CD4-positive, CD25-positive, alpha-beta regulatory T cell (primary cell): ENCODE measurements at regions not wholly inside any gene's neighbourhood (a gene's known extent, or its start where the extent isn't known, plus 50 kb on each side); places are given as distances from the start of the nearest gene placed in this dataset.

Experiments
- ATAC-seq, 2 donors: fragments of 150-1000 bp; cut with Tn5 transposase; one replicate each; pipeline ENCODE4 v1.10.0; 2021; ENCODE audit warnings: low read depth in 2 of 2, moderate number of reproducible peaks in 2 of 2, moderate library complexity in 1 of 2
- DNase-seq, 3 donors: peaks; one replicate each; pipeline versions ENCODE4 v3.0.0 to v3.0.0-alpha.2; 2012 to 2022; ENCODE audit warnings: mixed read lengths in 1 of 3
- H3K27ac ChIP-seq: one replicate; pipeline ENCODE4 v1.7.0; 2013; ENCODE audit warnings: mild to moderate bottlenecking, low read length; ENCODE audit not compliant: insufficient read depth, poor library complexity, severe bottlenecking
- H3K27me3 ChIP-seq: one replicate; pipeline ENCODE4 v1.7.0; 2013; ENCODE audit warnings: low read length; ENCODE audit not compliant: control insufficient read depth, insufficient read depth
- H3K36me3 ChIP-seq: one replicate; pipeline ENCODE4 v1.7.0; 2013; ENCODE audit warnings: mild to moderate bottlenecking, low read length, moderate library complexity; ENCODE audit not compliant: control insufficient read depth, insufficient read depth
- H3K4me1 ChIP-seq: 2 replicates; pipeline ENCODE4 v1.7.0; 2013; ENCODE audit warnings: mild to moderate bottlenecking, low read length; ENCODE audit not compliant: insufficient read depth, control insufficient read depth, poor library complexity, severe bottlenecking
- H3K4me3 ChIP-seq: one replicate; pipeline ENCODE4 v1.7.0; 2013; ENCODE audit warnings: low read depth, mild to moderate bottlenecking, low read length, moderate library complexity
- H3K9me3 ChIP-seq, 2 experiments: 1 replicate in 1 of 2; 2 replicates in 1 of 2; pipeline ENCODE4 v1.7.0; 2013; ENCODE audit warnings: low read length in 2 of 2, mild to moderate bottlenecking in 1 of 2, moderate library complexity in 1 of 2; ENCODE audit not compliant: control insufficient read depth in 2 of 2
- H3K27ac Mint-ChIP-seq, 3 donors: one replicate each; pipeline ENCODE4 v1.8.0; 2020 to 2022; ENCODE audit warnings: mild to moderate bottlenecking in 3 of 3, mixed read lengths in 3 of 3, moderate library complexity in 2 of 3
- H3K27me3 Mint-ChIP-seq: one replicate; pipeline ENCODE4 v1.8.0; 2022; ENCODE audit warnings: mild to moderate bottlenecking, mixed read lengths
- H3K36me3 Mint-ChIP-seq: one replicate; pipeline ENCODE4 v1.8.0; 2020; ENCODE audit warnings: mixed read lengths
- H3K4me1 Mint-ChIP-seq, 4 donors: one replicate each; pipeline ENCODE4 v1.8.0; 2020 to 2022; ENCODE audit warnings: mixed read lengths in 4 of 4, mild to moderate bottlenecking in 1 of 4
- H3K4me3 Mint-ChIP-seq, 4 donors: one replicate each; pipeline ENCODE4 v1.8.0; 2020 to 2022; ENCODE audit warnings: mild to moderate bottlenecking in 4 of 4, mixed read lengths in 4 of 4, moderate library complexity in 3 of 4
- H3K9me3 Mint-ChIP-seq, 7 donors: one replicate each; pipeline ENCODE4 v1.8.0; 2020 to 2022; ENCODE audit warnings: mixed read lengths in 7 of 7, mild to moderate bottlenecking in 3 of 7, moderate library complexity in 2 of 7

DNA sequence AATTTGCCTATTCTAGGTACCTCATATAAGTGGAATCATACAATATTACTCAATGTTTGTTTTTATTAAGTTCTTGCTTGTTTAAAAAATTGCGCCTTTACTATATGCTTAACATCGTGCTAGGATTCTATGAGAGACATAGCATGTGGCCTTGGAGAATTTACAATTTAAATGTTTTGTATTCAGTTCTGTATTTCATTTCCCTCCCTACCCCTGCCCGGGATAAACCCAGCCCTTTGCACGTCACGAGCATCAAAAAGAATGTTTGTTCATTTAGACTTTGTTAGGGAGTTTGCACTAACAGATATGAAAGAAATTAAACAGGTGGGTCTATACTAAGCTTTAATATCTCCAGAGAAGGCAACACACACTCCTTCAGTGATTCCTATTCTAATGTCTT, 75.7 kb downstream of the C18orf54 start:
- H3K9me3 Mint-ChIP-seq, result no peaks in the 10 kb centered on the region

GRCh38 chr18:54433857-54434256, 76.2 kb downstream of the C18orf54 start:
- H3K9me3 Mint-ChIP-seq, result peaks cover 0 to 3% (median 0%) of the 10 kb centered on the region in 7 donors
- no peak overlapping the region for H3K27ac Mint-ChIP-seq

More for the DNA sequence above, 75.7 kb downstream of the C18orf54 start:
- DNase-seq, result no peak
- no peak overlapping the region for H3K4me3 Mint-ChIP-seq
- Histone ChIP-seq H3K27me3 (no peaks in the 10 kb centered on the region), H3K4me3 (no peak overlapping the region), H3K4me1 (no peaks in the 10 kb centered on the region), H3K27ac (no peak overlapping the region), H3K36me3 (no peaks in the 10 kb centered on the region), H3K9me3 (no peaks in the 10 kb centered on the region)
- no peaks in the 10 kb centered on the region for H3K4me1 Mint-ChIP-seq
- no peak overlapping the region for H3K27ac Mint-ChIP-seq
- peaks cover 14% of the 10 kb centered on the region for H3K27me3 Mint-ChIP-seq
- H3K36me3 Mint-ChIP-seq, result no peaks in the 10 kb centered on the region
- ATAC-seq, result no peak

GRCh38 chr18:54434453-54434852, 76.7 kb downstream of the C18orf54 start:
- no peaks in the 10 kb centered on the region for H3K27me3 ChIP-seq
- Mint-ChIP-seq H3K9me3 (peaks cover 0 to 3% (median 0%) of the 10 kb centered on the region in 7 donors), H3K4me1 (no peaks in the 10 kb centered on the region), H3K36me3 (no peaks in the 10 kb centered on the region), H3K4me3 (no peak overlapping the region), H3K27ac (no peak overlapping the region), H3K27me3 (peaks cover 23% of the 10 kb centered on the region)
- H3K9me3 ChIP-seq, result no peaks in the 10 kb centered on the region
- no peak overlapping the region for H3K4me3 ChIP-seq
- H3K4me1 ChIP-seq, result no peaks in the 10 kb centered on the region
- H3K36me3 ChIP-seq, result no peaks in the 10 kb centered on the region
- no peak overlapping the region for H3K27ac ChIP-seq
- ATAC-seq, result no peak
- DNase-seq, result no peak

More at GRCh38 chr18:54433857-54434256, 76.2 kb downstream of the C18orf54 start:
- ATAC-seq, result no peak
- H3K27me3 ChIP-seq, result no peaks in the 10 kb centered on the region
- no peak overlapping the region for H3K27ac ChIP-seq
- peaks cover 19% of the 10 kb centered on the region for H3K27me3 Mint-ChIP-seq
- DNase-seq, result no peak
- H3K4me3 ChIP-seq, result no peak overlapping the region
- H3K4me1 ChIP-seq, result no peaks in the 10 kb centered on the region
- H3K9me3 ChIP-seq, result no peaks in the 10 kb centered on the region
- no peaks in the 10 kb centered on the region for H3K36me3 Mint-ChIP-seq
- no peaks in the 10 kb centered on the region for H3K36me3 ChIP-seq
- H3K4me3 Mint-ChIP-seq, result no peak overlapping the region
- no peaks in the 10 kb centered on the region for H3K4me1 Mint-ChIP-seq

DNA sequence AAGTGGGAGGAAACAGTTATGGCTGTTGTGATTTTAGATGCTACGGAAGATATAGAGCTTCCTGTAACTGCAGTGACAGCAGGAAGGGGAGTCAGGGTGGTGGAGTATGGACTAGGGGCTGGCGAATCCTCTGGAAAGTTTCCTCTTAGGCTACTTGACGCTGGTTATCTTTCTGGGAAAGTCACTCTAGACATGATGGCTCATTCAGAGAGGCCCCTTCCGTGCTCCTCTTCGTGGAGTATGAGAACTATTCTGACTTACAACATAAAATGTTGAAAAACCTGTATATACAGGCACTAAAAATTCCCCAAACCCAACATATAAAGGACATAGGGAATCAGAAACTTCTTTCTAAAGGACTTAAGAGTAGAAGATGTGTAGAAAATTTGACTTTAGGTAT, 78.8 kb downstream of the C18orf54 start:
- no peak overlapping the region for H3K4me3 Mint-ChIP-seq
- H3K9me3 Mint-ChIP-seq, result peaks cover 0 to 3% (median 0%) of the 10 kb centered on the region in 7 donors
- H3K4me1 Mint-ChIP-seq, result no peaks in the 10 kb centered on the region
- no peaks in the 10 kb centered on the region for H3K9me3 ChIP-seq
- H3K27ac ChIP-seq, result no peak overlapping the region
- no peak overlapping the region for H3K27ac Mint-ChIP-seq
- no peaks in the 10 kb centered on the region for H3K27me3 ChIP-seq
- DNase-seq (no peak), ATAC-seq (no peak)
- H3K4me1 ChIP-seq, result no peaks in the 10 kb centered on the region
- peaks cover 27% of the 10 kb centered on the region for H3K27me3 Mint-ChIP-seq
- H3K36me3 ChIP-seq, result no peaks in the 10 kb centered on the region
- H3K4me3 ChIP-seq, result no peak overlapping the region
- H3K36me3 Mint-ChIP-seq, result no peaks in the 10 kb centered on the region

DNA sequence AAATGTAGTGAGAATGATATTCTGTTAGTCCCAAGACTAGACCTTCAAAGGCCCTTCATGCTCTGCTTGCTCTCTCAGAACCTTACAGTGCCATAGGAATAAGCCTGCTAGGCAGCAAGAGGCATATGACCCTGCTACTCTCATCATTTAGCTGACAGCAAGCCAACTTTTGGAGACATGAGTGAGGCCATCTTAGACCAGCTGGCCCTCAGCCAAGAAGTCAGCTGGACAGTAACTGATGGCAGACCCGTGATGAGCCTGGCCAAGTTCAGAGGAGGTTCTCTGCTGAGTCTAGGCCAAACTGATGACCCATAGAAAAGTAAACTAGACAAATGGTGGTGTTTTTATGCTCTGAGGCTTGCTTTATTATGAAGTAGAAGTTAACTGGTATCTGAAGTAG, 82.6 kb downstream of the C18orf54 start:
- Histone ChIP-seq H3K4me1 (no peaks in the 10 kb centered on the region), H3K27me3 (no peaks in the 10 kb centered on the region), H3K36me3 (no peaks in the 10 kb centered on the region), H3K9me3 (no peaks in the 10 kb centered on the region), H3K27ac (no peak overlapping the region), H3K4me3 (no peak overlapping the region)
- ATAC-seq (no peak), DNase-seq (no peak)
- no peak overlapping the region for H3K27ac Mint-ChIP-seq
- H3K27me3 Mint-ChIP-seq, result peaks cover 32% of the 10 kb centered on the region
- no peak overlapping the region for H3K4me3 Mint-ChIP-seq
- H3K4me1 Mint-ChIP-seq, result no peaks in the 10 kb centered on the region
- no peaks in the 10 kb centered on the region for H3K36me3 Mint-ChIP-seq
- peaks cover 0 to 3% (median 0%) of the 10 kb centered on the region in 7 donors for H3K9me3 Mint-ChIP-seq

DNA sequence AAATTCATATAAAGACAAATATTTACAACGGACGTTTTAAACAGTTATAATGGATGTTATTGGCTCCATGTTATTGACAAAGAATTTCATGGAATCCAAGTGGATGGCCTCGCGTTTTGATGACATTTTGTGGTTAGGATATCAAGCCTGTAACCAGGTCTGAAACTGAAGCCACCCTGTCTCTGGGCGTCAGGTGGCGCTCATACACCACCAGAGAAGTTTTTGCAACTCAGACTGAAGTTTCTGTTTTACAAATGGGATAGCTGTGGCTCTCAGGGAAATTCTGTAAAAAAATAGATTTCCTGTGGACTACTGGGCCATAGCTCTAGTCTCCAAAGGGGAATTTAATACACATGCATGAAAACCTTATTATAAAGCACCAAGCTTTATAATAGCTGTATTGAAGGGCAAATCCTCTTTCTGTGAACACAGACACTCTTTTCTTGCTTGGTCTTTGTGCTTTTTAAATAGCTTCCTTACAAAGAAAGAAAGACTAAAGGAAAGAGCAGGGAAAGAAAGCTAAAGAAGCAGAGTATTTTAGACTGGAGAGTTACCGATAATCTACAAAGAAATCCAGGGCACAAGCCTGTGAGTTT, 86.7 kb downstream of the C18orf54 start:
- Histone ChIP-seq H3K27ac (no peak overlapping the region), H3K4me3 (no peak overlapping the region), H3K36me3 (no peaks in the 10 kb centered on the region), H3K27me3 (no peaks in the 10 kb centered on the region), H3K4me1 (no peaks in the 10 kb centered on the region), H3K9me3 (no peaks in the 10 kb centered on the region)
- DNase-seq (peak in 1 of 3 donors; percentile 31), ATAC-seq (no peak)
- peaks cover 0 to 1% (median 0%) of the 10 kb centered on the region in 7 donors for H3K9me3 Mint-ChIP-seq
- peaks cover 16% of the 10 kb centered on the region for H3K27me3 Mint-ChIP-seq
- no peak overlapping the region for H3K27ac Mint-ChIP-seq
- H3K36me3 Mint-ChIP-seq, result no peaks in the 10 kb centered on the region
- H3K4me3 Mint-ChIP-seq, result no peak overlapping the region
- no peaks in the 10 kb centered on the region for H3K4me1 Mint-ChIP-seq

DNA sequence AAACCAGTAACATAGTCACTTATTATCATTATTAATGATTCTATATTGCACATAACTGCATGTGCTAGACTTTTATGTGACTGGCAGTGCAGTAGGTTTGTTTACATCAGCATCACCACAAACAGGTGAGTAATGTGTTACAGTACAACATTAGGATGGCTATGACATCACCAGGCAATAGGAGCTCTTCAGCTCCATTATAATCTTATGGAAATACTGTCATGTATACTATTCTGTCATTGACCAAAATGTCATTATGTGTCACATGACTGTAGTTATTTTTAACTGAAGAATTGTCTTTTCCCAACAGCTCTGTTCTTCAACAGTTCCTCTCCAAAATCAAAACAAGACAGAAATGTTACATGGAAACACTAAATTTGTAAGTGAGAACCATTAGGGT, 96.3 kb downstream of the C18orf54 start:
- H3K4me3 Mint-ChIP-seq, result no peak overlapping the region
- H3K9me3 ChIP-seq, result no peaks in the 10 kb centered on the region
- peaks cover 0 to 3% (median 0%) of the 10 kb centered on the region in 7 donors for H3K9me3 Mint-ChIP-seq
- H3K4me1 ChIP-seq, result no peaks in the 10 kb centered on the region
- H3K36me3 ChIP-seq, result no peaks in the 10 kb centered on the region
- ATAC-seq (no peak), DNase-seq (no peak)
- no peaks in the 10 kb centered on the region for H3K4me1 Mint-ChIP-seq
- no peak overlapping the region for H3K27ac ChIP-seq
- H3K27me3 ChIP-seq, result no peaks in the 10 kb centered on the region
- H3K27ac Mint-ChIP-seq, result no peak overlapping the region
- H3K36me3 Mint-ChIP-seq, result no peaks in the 10 kb centered on the region
- H3K4me3 ChIP-seq, result no peak overlapping the region
- peaks cover 17% of the 10 kb centered on the region for H3K27me3 Mint-ChIP-seq

GRCh38 chr18:54465502-54465901, 107.8 kb downstream of the C18orf54 start:
- Mint-ChIP-seq H3K27me3 (no peaks in the 10 kb centered on the region), H3K9me3 (peaks cover 0 to 5% (median 0%) of the 10 kb centered on the region in 7 donors)
- no peak for DNase-seq

More at GRCh38 chr18:54465502-54465901, 107.8 kb downstream of the C18orf54 start:
- Histone ChIP-seq H3K4me1 (no peaks in the 10 kb centered on the region), H3K36me3 (no peaks in the 10 kb centered on the region), H3K27ac (no peak overlapping the region), H3K4me3 (no peak overlapping the region), H3K9me3 (no peaks in the 10 kb centered on the region), H3K27me3 (no peaks in the 10 kb centered on the region)
- Mint-ChIP-seq H3K36me3 (no peaks in the 10 kb centered on the region), H3K27ac (no peak overlapping the region), H3K4me3 (no peak overlapping the region), H3K4me1 (peaks cover 0 to 1% (median 0%) of the 10 kb centered on the region in 4 donors)
- ATAC-seq, result no peak
